ENCODE measurements at regions not wholly inside any gene's neighbourhood (a gene's known extent, or its start where the extent isn't known, plus 50 kb on each side); places are given as distances from the start of the nearest gene placed in this dataset.

- CTCF ChIA-PET = no interaction called here
- intact Hi-C loops (cut with micrococcal nuclease; ENCODE audit: unreplicated experiment) = no loop called here
- H3K4me3 ChIP-seq = no peak overlapping the region
- POLR2A ChIA-PET = no interaction called here
- in situ Hi-C loops (cut with MboI) = no loop called here
- H3K27ac ChIP-seq (ENCODE audit: control insufficient read depth, insufficient read depth) = no peak overlapping the region
- no peaks in the 10 kb centered on the region for H3K9me3 ChIP-seq (replicated peaks; ENCODE audit: control insufficient read depth, insufficient read depth, low read length)
- FAIRE-seq (no peak), ATAC-seq (no peak), DNase-seq (ENCODE audit: low read depth, low spot score) (no peak)
- no peaks in the 10 kb centered on the region for H3K4me1 ChIP-seq (ENCODE audit: control insufficient read depth, insufficient read depth, low read length)
- 0% methylated on average over 1 of the region's 1 CpG for WGBS (ENCODE audit: insufficient coverage, insufficient replicate concordance, low lambda C conversion rate, missing lambda C conversion rate)
- H3K9ac ChIP-seq (ENCODE audit: control insufficient read depth, insufficient read depth, low read length) = no peak overlapping the region
- H3K79me2 ChIP-seq (ENCODE audit: control insufficient read depth, insufficient read depth, low read length) = no peaks in the 10 kb centered on the region
- H3K27me3 ChIP-seq (replicated peaks in 1 of 2; ENCODE audit: control insufficient read depth in 2 of 2, insufficient read depth in 2 of 2, low read length in 1 of 2) = no peaks in the 10 kb centered on the region
- SMC1A ChIA-PET (ENCODE audit: uncharacterized antibody, unreplicated experiment) = interaction anchor here (1.1 kb wide), 1 partner anchor 341 kb away, joined by 4 read pairs; no protein-coding TSS in a partner anchor
- no TSS peak for BruUV-seq (replicated peaks)
- TF ChIP-seq NFXL1 (IDR thresholded peaks at IDR 0.05; ENCODE audit: borderline replicate concordance) = no peak
- TF ChIP-seq TAF1 (IDR thresholded peaks at IDR 0.05; ENCODE audit: borderline replicate concordance, low read depth, low read length) = no peak
- TF ChIP-seq IRF3 (IDR thresholded peaks at IDR 0.05) = no peak
- no peak for TF ChIP-seq ZBED1 (IDR thresholded peaks at IDR 0.05; ENCODE audit: borderline replicate concordance)
- H3K36me3 ChIP-seq (ENCODE audit: control insufficient read depth in 2 of 2, insufficient read depth in 2 of 2, low read length in 1 of 2) = no peaks in the 10 kb centered on the region
- H3K4me2 ChIP-seq (ENCODE audit: control insufficient read depth, insufficient read depth) = no peak overlapping the region
- no peak overlapping the region for H2AFZ ChIP-seq (ENCODE audit: control insufficient read depth, low read depth, low read length)
- RAD21 ChIA-PET (ENCODE audit: unreplicated experiment) = no interaction called here
- H4K20me1 ChIP-seq (ENCODE audit: control insufficient read depth, insufficient read depth) = no peaks in the 10 kb centered on the region
Observed at GRCh38 chr13:85266331-85266730, 532.9 kb downstream of the SLITRK6 start.

- TF ChIP-seq NRF1 (conservative IDR thresholded peaks at IDR 0.05; ENCODE audit: low read depth, low read length) (no peak), NKRF (conservative IDR thresholded peaks at IDR 0.05) (no peak), SRF (IDR thresholded peaks at IDR 0.05; ENCODE audit: low read depth in 2 of 2, low read length in 2 of 2) (no peak), CHD1 (IDR thresholded peaks at IDR 0.05; ENCODE audit: low read depth, low read length) (no peak), GATAD2B (conservative IDR thresholded peaks at IDR 0.05; ENCODE audit: low read depth) (no peak), WRNIP1 (IDR thresholded peaks at IDR 0.05; ENCODE audit: borderline replicate concordance, low read depth, low read length) (no peak), ETV6 (conservative IDR thresholded peaks at IDR 0.05 in 1 of 2, IDR thresholded peaks at IDR 0.05 in 1 of 2; ENCODE audit: borderline replicate concordance in 1 of 2, low read depth in 1 of 2) (no peak)
- ATAC-seq (no peak), DNase-seq (ENCODE audit: low read depth, low spot score) (no peak), FAIRE-seq (no peak)
- no peak overlapping the region for H3K4me2 ChIP-seq (ENCODE audit: control insufficient read depth, insufficient read depth)
- H3K79me2 ChIP-seq (ENCODE audit: control insufficient read depth, insufficient read depth, low read length) = no peaks in the 10 kb centered on the region
- no peaks in the 10 kb centered on the region for H3K4me1 ChIP-seq (ENCODE audit: control insufficient read depth, insufficient read depth, low read length)
- in situ Hi-C loops (cut with MboI) = no loop called here
- ChIA-PET POLR2A (no interaction called here), RAD21 (ENCODE audit: unreplicated experiment) (no interaction called here), SMC1A (ENCODE audit: uncharacterized antibody, unreplicated experiment) (interaction anchor here (0.9 kb wide), 1 partner anchor 176 kb away, joined by 3 read pairs; no protein-coding TSS in a partner anchor), CTCF (no interaction called here)
- no peak overlapping the region for H3K27ac ChIP-seq (ENCODE audit: control insufficient read depth, insufficient read depth)
- H4K20me1 ChIP-seq (ENCODE audit: control insufficient read depth, insufficient read depth) = no peaks in the 10 kb centered on the region
- H3K9ac ChIP-seq (ENCODE audit: control insufficient read depth, insufficient read depth, low read length) = no peak overlapping the region
- H2AFZ ChIP-seq (ENCODE audit: control insufficient read depth, low read depth, low read length) = no peak overlapping the region
- intact Hi-C loops (cut with micrococcal nuclease; ENCODE audit: unreplicated experiment) = no loop called here
- BruUV-seq (replicated peaks) = no TSS peak
- H3K27me3 ChIP-seq (replicated peaks in 1 of 2; ENCODE audit: control insufficient read depth in 2 of 2, insufficient read depth in 2 of 2, low read length in 1 of 2) = no peaks in the 10 kb centered on the region
- WGBS (ENCODE audit: insufficient coverage, insufficient replicate concordance, low lambda C conversion rate, missing lambda C conversion rate) = 28% methylated on average over 3 of the region's 3 CpGs
- H3K4me3 ChIP-seq = no peak overlapping the region
- H3K9me3 ChIP-seq (replicated peaks; ENCODE audit: control insufficient read depth, insufficient read depth, low read length) = no peaks in the 10 kb centered on the region
- no peaks in the 10 kb centered on the region for H3K36me3 ChIP-seq (ENCODE audit: control insufficient read depth in 2 of 2, insufficient read depth in 2 of 2, low read length in 1 of 2)
Observed at GRCh38 chr13:85265296-85265695, 533.9 kb downstream of the SLITRK6 start.
